Ramos (cell line): ENCODE measurements at regions not wholly inside any gene's neighbourhood (a gene's known extent, or its start where the extent isn't known, plus 50 kb on each side); places are given as distances from the start of the nearest gene placed in this dataset.

Source experiments
- in situ Hi-C: fragments of 300-500 bp; cut with MboI; formaldehyde crosslinking; loops from one replicate; pipeline ENCODE4 v1.14.3; 2022; ENCODE audit warnings: low sequenced_read_pairs; ENCODE audit not compliant: unreplicated experiment

DNA sequence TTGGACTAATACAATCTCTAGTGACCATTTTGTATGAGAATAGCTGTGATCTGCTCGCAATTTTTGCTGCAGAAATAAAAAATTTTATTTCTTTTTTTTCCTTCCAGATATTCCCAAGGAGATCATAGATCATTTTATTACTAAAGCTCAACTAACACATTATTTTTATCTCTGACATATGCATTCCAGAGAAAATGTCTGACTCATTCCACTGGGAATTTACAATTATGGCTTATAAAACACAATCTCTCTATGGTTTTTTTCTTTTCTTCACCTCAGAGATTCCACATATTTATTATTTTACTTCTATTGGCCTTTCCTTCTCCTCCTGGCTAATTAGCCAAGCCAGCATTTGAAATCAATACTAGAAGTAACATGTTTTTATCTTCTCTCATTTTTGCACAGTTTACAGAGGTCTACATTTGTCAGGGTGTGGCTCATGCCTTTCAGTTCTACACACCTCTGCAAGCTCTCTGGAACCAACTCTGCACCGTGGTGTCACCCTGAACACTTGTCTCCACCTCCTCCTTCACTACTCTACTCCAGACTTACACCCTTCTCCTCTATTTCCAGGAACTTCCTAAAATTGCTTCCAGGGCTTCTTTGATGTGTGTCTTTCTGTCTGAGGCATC, 59.8 kb upstream of the GPM6A start:
- in situ Hi-C loops = no loop called here

DNA sequence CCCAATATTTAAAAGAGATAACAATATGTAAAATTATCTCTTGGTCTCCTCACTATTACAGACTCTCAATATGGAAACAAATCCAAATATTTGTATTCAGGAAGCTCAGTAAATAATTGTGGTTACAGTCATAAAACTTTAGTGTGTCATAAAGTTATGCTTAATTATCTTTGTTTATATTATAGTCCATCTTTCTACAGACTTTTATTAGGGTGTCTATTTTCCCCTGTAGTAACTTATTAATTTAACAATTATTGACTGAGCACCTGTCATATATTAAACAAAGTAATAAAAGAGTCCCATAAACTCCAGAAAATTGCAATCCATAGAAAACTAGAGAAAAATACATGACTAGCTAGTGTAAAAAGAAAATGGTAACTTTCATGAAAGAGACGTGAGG, 61.6 kb upstream of the GPM6A start:
- in situ Hi-C loops = no loop called here

DNA sequence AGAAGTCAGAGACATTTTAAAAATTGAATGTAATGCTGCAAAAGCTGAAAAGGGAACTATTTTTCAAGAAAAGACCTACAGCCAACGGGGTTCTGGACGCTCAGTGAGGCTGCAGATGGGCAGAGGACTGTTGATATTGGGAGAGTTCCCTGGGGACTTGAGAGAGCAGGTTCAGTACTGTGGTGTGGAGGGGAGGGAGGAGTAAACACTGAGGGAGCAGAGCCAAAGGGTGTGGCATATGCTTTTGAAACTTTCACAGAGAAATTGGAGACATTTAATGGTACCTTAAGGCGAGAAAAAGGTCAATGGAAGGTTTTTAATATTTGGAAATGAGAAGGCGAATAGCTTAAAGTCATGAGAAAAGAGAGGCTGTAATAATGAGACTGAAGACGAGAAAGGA, 62.2 kb upstream of the GPM6A start:
- in situ Hi-C loops = no loop called here

DNA sequence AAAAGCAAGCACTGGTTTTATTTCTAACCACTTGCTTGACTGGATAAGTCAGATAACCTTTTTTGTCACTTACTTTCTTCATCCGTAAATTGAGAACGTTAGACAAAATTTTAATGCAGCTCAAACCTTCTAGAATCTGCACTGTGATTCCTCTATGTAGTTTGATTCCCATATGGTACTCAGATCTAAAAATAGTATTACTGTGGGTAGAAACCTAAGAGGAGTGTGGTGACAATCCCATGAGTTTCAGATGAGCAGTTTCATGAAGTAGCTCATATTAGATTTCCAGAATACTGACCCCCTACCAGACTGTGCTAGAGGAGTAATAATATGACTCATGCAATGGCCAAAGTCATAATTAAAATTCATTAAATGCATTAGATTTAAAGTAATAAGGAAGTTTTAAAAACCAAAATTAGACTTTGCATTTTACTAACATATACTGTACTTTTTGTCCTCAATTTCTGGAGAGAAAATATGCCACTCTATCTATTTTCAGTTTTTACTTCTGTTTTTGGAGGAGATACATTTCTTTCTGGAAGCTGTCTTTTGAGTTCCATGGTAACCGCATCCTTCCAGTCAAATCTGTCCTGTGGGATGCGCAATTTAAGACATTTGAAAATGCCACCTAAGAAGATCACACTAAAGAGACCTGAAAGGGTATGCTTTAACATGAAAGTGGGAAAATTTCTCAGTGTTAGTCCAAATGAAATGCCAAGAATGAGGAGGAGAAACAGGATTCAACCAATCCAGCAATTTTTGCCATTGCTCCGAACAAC, 64.1 kb upstream of the GPM6A start:
- in situ Hi-C loops = no loop called here

DNA sequence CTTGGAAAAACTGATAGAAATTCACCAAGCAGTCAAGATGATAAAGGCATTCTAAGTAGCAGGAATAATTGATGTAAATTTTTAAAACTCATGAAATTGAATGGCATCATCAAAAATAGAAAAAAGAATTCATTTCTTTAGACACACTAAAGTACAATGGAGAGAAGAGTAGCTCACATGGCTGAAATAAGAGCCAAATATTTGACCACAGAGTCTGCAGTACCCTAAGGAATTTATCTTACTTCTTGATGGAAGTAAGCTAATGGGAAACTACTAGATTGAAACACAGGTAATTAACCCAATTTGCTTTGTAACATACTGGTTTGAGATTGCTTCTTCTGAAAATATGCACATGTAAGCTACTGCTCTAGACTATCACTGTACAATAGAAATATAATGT, 70.8 kb upstream of the GPM6A start:
- in situ Hi-C loops = no loop called here

DNA sequence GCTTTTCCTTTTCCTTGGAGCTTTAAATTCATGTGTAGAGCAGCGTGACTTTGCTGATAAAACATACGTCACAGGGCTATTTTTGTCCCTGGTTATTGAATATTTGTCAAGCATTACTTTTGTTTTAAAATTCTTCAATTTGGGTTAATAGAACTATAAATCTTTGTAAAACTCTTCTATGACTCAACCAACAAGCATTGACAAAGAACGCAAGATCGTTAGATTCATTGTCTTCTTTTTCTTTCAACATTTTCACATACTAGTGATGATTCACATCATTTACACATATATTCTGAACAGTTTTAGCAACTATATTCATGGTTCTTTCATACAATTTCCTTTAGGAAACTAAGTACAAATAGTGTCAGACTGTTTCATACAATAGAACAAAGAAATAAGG, 72.0 kb upstream of the GPM6A start:
- in situ Hi-C loops = no loop called here

DNA sequence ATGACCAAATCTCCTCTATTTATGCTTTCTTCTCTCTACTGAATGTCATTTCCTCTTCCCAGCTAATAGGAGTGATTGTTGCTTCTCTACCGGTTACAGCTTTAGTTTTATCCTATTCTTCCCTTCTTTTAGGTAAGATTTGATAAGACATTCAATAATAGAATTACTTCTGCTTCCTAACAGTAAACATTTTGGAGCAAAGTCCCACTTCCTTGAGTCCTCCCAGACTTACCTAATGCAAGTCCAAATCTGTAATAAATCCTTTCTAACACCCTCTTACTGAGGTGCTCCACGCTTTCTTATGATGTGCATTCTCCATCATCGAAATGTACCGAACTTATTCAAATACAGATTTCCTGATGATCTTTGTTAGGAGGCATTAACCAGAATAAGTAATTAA, 79.2 kb upstream of the GPM6A start:
- in situ Hi-C loops = no loop called here

DNA sequence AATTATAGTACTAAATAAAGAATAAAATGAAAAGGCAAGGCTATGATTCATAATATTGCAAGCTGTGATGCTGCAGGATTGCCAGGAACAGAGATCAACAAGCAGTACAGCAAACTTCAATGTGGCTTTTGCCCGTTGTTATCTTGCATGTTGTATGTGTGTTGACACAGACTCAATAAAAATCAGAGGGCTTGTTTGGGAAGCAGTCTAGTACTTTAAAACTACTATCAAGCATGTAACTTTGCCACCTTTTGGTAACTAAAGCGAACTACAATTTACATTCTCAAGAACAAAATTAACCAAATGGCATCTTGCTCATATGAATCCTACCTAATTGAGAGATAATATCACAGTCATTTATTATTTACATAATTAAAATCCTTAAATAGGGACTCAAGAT, 79.8 kb upstream of the GPM6A start:
- in situ Hi-C loops = no loop called here

DNA sequence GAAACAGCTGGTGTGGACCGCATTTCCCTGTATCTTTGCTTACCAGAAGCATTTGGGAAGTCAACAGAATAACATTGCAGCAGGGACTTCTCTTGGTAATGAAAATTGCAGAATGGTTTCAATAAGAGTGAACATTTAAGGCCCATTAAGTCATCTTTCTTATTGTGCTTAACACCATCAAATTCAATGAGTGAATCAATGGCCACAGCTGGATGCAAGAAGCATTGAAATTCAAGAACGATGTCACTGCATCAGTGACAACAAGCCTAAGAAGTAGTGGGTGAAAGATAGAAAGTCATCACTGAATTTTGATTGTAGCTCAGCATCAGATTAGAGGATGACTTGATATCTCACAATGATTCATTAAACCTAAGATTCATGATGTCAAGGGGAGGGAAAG, 93.9 kb upstream of the GPM6A start:
- in situ Hi-C loops = no loop called here

DNA sequence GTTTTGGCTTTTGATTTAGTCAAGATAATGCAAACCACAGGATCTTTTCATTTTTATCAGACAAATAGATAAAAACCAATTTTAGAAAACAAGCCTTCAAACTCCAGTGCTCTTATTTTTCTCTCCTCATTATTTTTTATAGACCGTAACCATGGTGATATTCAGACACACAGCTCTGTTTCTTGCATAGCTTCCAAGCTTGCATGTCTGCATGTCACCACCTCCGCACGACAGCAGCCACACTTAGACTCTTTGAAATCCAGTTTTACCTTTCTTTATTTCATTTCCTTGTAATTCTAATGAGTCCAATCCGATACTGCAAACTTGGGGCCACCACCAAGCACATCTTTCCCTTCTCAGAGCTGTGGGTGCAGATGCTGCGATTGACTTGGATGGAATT, 94.3 kb upstream of the GPM6A start:
- in situ Hi-C loops = no loop called here

DNA sequence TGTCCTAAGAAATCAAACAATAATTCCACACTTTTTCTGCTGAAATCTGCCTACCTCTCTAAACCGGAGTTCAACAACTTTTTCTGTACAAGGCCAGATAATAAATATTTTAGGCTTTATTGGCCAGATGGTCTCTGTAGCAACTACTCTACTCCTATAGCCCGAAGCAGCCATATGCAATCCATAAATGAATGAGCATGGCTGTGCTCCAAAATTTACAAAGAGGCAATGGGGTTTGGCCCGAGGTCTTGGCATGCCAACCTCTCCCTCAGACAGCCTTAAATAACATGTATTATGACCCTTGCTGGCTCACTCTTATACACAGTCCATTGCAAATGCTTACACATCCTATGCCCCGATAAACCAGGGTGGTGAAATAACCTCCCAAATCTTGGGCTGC, 98.6 kb upstream of the GPM6A start:
- in situ Hi-C loops = no loop called here

DNA sequence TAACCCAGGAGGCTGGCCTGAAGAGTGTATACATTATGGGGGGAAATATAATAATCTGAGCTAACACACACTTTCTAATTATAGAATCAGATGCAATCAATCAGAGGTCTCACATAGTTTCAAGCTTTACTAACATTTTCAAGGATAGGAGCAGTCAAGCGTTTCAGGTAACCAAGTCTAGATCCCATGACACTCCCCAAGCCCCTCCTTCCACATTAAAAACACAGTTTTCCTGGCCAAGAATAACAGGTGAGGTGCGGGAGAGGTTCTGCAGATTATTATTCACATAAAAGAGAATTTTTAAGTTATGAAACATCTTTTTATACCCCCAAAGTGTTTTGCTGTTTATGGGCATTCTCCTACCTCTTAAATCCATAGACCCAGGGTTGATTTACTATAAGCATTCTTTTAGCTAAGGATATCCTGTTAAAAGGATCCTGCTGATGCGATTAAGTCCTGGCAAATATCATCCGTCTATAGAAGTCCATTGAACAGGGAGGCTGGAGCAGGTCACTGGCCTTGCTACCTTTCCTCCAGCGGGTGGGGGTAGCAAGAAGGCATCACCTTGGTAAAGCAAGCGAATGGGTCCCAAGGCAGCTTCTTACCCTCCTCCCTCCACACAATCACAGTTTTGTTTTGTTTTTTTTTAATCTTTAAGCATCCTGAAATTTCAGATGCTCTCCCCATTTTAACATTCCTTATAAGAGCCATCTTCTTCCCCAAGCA, 104.7 kb upstream of the GPM6A start:
- in situ Hi-C loops = no loop called here

DNA sequence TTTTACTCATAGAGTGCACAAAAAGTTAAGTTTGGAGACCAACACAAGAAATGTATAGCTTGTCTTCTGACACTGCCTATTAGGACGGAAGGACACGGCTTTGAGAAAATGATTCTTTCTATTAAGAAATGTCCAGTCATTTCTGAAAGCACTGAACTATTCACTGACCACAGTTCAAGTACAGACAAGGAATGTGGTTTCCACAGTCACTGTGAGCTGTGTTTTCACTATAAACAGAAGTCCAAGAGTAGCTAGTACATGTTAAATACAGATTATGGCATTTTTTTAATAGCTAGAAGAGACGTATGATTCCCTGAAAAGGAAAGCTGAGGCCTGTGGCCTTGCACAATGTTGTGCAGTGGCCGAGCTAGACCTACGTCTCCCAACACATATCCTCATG, 115.1 kb upstream of the GPM6A start:
- in situ Hi-C loops = no loop called here

DNA sequence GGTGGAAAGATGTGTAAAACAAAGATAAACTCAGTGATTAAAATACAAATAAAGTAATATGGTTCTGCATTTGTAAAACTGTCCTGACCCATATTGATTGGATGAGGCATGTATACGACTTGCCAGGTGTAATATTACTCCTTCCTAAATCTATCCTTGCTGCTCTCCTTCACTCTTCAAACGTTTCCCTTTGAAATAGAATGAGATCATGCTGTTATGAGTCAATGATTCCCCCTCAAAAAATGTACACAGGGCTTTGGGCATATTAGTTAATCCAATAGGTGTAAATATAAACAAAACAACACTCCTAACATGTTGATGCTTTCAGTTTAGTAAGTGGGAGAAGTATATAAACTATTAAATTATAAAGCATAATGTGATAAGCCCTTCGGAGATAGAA, 117.4 kb upstream of the GPM6A start:
- in situ Hi-C loops = no loop called here

DNA sequence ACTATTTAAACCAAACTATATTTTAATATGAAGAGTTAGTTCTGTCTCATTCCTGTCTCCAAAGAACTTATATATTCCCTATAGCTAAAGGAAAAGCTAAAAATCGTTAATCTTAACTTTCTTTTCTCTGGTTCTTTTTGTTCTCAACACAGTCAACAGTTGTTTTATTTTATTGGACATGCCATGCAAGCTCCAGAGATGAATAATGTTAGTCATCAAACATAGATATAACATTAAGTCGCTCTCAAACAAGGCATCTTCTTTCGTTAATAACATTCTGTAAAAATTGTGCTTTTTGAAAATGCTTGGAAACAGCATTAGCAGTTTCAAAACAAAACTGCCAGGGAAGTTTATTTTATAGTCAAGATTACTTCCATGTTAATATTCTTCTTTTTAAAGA, 117.9 kb upstream of the GPM6A start:
- in situ Hi-C loops = no loop called here

DNA sequence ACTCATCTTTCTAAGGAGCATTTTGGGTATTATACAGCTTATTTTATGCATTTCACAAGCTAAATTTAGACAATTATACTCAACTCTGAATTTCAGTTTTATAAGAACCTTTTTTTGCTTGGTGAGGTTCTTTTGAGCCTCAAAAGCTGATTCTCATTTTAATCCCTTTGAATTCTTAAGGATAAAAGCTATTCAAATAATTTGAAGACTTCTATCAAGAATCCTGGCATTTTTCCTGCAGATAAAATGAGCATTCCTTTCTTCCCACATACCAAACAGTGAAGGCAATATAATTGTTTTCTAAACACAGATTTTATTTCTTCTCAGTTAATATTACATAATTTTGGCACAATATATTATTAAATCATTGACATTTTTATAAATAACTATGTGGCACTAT, 118.4 kb upstream of the GPM6A start:
- in situ Hi-C loops = no loop called here

DNA sequence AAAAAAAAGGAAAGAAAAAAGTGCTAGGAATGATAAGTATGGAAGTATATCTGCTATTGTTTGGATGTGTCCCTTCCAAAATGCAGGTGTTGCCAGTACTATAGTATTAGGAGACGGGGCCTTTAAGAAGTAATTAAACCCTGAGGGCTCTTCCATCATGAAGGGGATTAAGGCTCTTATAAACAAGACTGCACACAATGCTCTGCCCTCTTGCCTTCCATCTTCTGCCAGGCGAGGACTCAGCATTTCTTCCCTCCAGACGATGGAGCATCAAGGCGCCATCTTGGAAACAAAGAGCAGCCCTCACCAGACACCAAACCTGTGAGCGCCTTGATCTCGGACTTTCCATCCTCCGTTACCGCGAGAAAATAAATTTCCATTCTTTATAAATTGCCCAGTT, 120.1 kb upstream of the GPM6A start:
- in situ Hi-C loops = no loop called here

DNA sequence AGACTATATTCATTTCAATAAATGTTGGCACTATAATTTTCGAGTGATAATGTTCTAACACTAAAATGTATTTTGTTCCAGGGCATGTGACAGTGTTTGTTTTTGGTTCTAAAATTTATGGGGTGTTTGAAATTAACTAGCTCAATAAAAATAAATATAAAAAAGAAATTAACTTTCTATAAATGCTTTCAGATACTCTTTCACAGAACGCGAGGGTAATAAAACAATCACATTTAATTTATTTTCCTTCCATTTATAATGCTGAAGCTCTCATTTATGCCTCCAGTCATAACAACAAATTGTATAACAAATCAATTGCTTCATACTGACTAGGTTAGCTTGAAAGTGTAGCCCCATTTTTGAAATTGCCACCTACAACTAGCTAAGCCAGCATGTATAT, 122.4 kb upstream of the GPM6A start:
- in situ Hi-C loops = no loop called here

DNA sequence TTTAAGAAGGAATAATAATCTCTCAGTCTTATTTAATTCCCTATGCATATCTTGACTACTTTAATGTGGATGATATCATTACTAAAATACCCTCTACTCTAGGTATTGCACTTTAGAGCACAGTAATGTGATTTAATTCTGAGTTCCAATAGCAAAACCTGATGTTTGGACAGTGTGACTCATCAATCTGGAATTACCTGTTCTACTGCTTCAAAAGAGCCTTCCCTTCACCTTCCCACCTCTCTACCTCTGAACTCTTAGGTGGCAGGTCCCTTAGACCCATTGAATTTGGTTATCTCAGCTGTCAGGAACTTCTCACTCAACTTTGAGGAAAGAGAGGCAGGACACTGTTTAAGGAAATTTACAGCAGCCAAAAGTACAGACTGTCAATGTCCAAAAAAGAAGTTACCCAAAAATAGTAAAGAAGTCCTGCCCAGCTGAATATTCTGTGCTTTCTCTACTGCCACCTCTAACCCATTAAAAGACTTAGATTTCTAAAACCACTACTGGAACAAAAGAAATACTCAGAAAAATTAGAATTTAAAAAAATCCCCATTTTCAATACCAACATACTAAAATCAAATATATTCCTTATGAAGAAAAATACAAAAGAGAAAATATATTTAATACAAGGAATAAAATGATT, 123.1 kb upstream of the GPM6A start:
- in situ Hi-C loops = no loop called here

DNA sequence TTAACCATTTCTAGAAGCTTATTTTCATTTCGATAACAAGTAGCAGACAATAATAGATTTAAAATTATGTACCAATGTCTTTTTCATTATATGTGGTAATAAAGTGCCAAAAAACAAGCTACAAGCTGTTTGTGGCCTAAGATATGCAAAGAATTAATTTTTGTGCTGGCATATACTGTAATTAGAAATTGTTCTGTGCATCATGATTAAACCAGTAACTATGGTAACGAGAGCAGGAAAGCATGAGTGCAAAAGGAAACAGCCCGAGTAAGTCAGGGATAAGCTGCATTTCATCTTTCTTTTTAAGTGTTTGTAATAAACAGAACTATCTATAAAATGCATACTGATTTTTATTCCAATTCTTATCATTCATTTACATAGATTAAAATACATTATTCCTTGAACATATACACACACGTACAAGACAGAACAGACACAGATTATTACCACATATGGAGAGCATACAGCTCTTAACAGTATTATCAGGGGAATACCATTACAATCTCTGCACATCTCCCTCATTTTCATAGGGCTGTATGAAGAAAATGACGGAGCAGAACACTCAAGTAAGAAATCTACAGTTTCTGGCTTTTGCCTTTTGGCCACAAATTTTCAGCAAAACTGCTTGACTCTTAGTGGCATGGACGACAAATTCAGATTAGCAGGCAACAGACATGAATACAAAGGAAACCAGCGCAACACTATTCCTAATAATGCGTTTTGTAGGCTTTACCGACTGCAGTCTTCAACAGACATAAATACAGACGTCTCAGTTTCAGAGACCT, 121.3 kb upstream of the WDR17 start:
- in situ Hi-C loops = no loop called here
